ENCODE measurements at regions not wholly inside any gene's neighbourhood (a gene's known extent, or its start where the extent isn't known, plus 50 kb on each side); places are given as distances from the start of the nearest gene placed in this dataset.

GRCh38 chr5:110957934-110958333 lies 113.6 kb upstream of the TSLP start:
- TF ChIP-seq CTCF (IDR thresholded peaks at IDR 0.05; ENCODE audit: low read depth, low read length, poor library complexity, severe bottlenecking) (no peak), EZH2phosphoT487 (IDR thresholded peaks at IDR 0.05; ENCODE audit: borderline replicate concordance, low read length) (no peak)
- no peaks in the 10 kb centered on the region for H3K9me3 ChIP-seq (ENCODE audit: control insufficient read depth, insufficient read depth, low read length)
- no peak overlapping the region for H3K27ac ChIP-seq (ENCODE audit: low read depth, low read length)

GRCh38 chr5:110963495-110963894 lies 108.0 kb upstream of the TSLP start:
- Histone ChIP-seq H3K4me3 (ENCODE audit: low read length) (no peak overlapping the region), H3K9me2 (replicated peaks; ENCODE audit: control insufficient read depth, low read length) (no peaks in the 10 kb centered on the region), H3K4me2 (ENCODE audit: low read length) (no peak overlapping the region), H3K9me3 (ENCODE audit: control insufficient read depth, insufficient read depth, low read length) (no peaks in the 10 kb centered on the region), H3K79me2 (ENCODE audit: control insufficient read depth, low read length) (no peaks in the 10 kb centered on the region), H3K36me3 (ENCODE audit: control insufficient read depth, low read length) (no peaks in the 10 kb centered on the region), H3F3A (ENCODE audit: control insufficient read depth, insufficient read depth) (no peaks in the 10 kb centered on the region), H3K27me3 (ENCODE audit: control insufficient read depth, low read length) (no peaks in the 10 kb centered on the region), H4K20me1 (ENCODE audit: control insufficient read depth, insufficient read depth, low read depth, low read length) (no peaks in the 10 kb centered on the region), H3K27ac (ENCODE audit: low read depth, low read length) (no peak overlapping the region), H3K4me1 (ENCODE audit: control insufficient read depth, low read length) (no peaks in the 10 kb centered on the region)
- no peak for TF ChIP-seq CTCF (IDR thresholded peaks at IDR 0.05; ENCODE audit: low read depth, low read length, poor library complexity, severe bottlenecking)
- no peak for TF ChIP-seq EZH2phosphoT487 (IDR thresholded peaks at IDR 0.05; ENCODE audit: borderline replicate concordance, low read length)

More at GRCh38 chr5:110957934-110958333, 113.6 kb upstream of the TSLP start:
- H4K20me1 ChIP-seq (ENCODE audit: control insufficient read depth, insufficient read depth, low read depth, low read length): no peaks in the 10 kb centered on the region
- H3K4me1 ChIP-seq (ENCODE audit: control insufficient read depth, low read length): no peaks in the 10 kb centered on the region
- H3K4me3 ChIP-seq (ENCODE audit: low read length): no peak overlapping the region
- no peaks in the 10 kb centered on the region for H3K36me3 ChIP-seq (ENCODE audit: control insufficient read depth, low read length)
- H3K79me2 ChIP-seq (ENCODE audit: control insufficient read depth, low read length): no peaks in the 10 kb centered on the region
- no peaks in the 10 kb centered on the region for H3F3A ChIP-seq (ENCODE audit: control insufficient read depth, insufficient read depth)
- H3K4me2 ChIP-seq (ENCODE audit: low read length): no peak overlapping the region
- H3K9me2 ChIP-seq (replicated peaks; ENCODE audit: control insufficient read depth, low read length): no peaks in the 10 kb centered on the region
- H3K27me3 ChIP-seq (ENCODE audit: control insufficient read depth, low read length): no peaks in the 10 kb centered on the region

- Histone ChIP-seq H3K4me3 (ENCODE audit: low read length) (no peak overlapping the region), H4K20me1 (ENCODE audit: control insufficient read depth, insufficient read depth, low read depth, low read length) (no peaks in the 10 kb centered on the region), H3K9me3 (ENCODE audit: control insufficient read depth, insufficient read depth, low read length) (no peaks in the 10 kb centered on the region), H3F3A (ENCODE audit: control insufficient read depth, insufficient read depth) (no peaks in the 10 kb centered on the region), H3K36me3 (ENCODE audit: control insufficient read depth, low read length) (no peaks in the 10 kb centered on the region), H3K4me1 (ENCODE audit: control insufficient read depth, low read length) (no peaks in the 10 kb centered on the region), H3K27ac (ENCODE audit: low read depth, low read length) (no peak overlapping the region), H3K27me3 (ENCODE audit: control insufficient read depth, low read length) (no peaks in the 10 kb centered on the region), H3K4me2 (ENCODE audit: low read length) (no peak overlapping the region), H3K9me2 (replicated peaks; ENCODE audit: control insufficient read depth, low read length) (no peaks in the 10 kb centered on the region), H3K79me2 (ENCODE audit: control insufficient read depth, low read length) (no peaks in the 10 kb centered on the region)
- TF ChIP-seq EZH2phosphoT487 (IDR thresholded peaks at IDR 0.05; ENCODE audit: borderline replicate concordance, low read length) (no peak), CTCF (IDR thresholded peaks at IDR 0.05; ENCODE audit: low read depth, low read length, poor library complexity, severe bottlenecking) (no peak)
Measured at GRCh38 chr5:110965773-110966581, 105.5 kb upstream of the TSLP start.
